ENCODE measurements at regions not wholly inside any gene's neighbourhood (a gene's known extent, or its start where the extent isn't known, plus 50 kb on each side); places are given as distances from the start of the nearest gene placed in this dataset.

- H3K27ac ChIP-seq = no peak overlapping the region
- TF ChIP-seq CTCF (conservative IDR thresholded peaks at IDR 0.05) (no peak), ZFX (IDR thresholded peaks at IDR 0.05) (no peak)
Measured at GRCh38 chr21:15138490-15138889, 73.7 kb upstream of the NRIP1 start.

GRCh38 chr21:15139898-15140297 is 75.1 kb upstream of the NRIP1 start:
- TF ChIP-seq ZFX (IDR thresholded peaks at IDR 0.05) (no peak), CTCF (conservative IDR thresholded peaks at IDR 0.05) (no peak)
- no peak overlapping the region for H3K27ac ChIP-seq

GRCh38 chr21:15140321-15141019 is 75.7 kb upstream of the NRIP1 start:
- TF ChIP-seq CTCF (conservative IDR thresholded peaks at IDR 0.05) (no peak), ZFX (IDR thresholded peaks at IDR 0.05) (no peak)
- no peak overlapping the region for H3K27ac ChIP-seq

- TF ChIP-seq ZFX (IDR thresholded peaks at IDR 0.05) (no peak), CTCF (conservative IDR thresholded peaks at IDR 0.05) (no peak)
- no peak overlapping the region for H3K27ac ChIP-seq
Measured at GRCh38 chr21:15141261-15141970, 76.6 kb upstream of the NRIP1 start.

- TF ChIP-seq ZFX (IDR thresholded peaks at IDR 0.05) = no peak
- no peak for TF ChIP-seq CTCF (conservative IDR thresholded peaks at IDR 0.05)
- no peak overlapping the region for H3K27ac ChIP-seq
Measured at GRCh38 chr21:15144026-15144425, 79.2 kb upstream of the NRIP1 start.

- H3K27ac ChIP-seq = no peak overlapping the region
- TF ChIP-seq ZFX (IDR thresholded peaks at IDR 0.05) (no peak), CTCF (conservative IDR thresholded peaks at IDR 0.05) (no peak)
Measured at GRCh38 chr21:15148437-15148836, 83.6 kb upstream of the NRIP1 start.

GRCh38 chr21:15149600-15150224 is 84.9 kb upstream of the NRIP1 start:
- TF ChIP-seq CTCF (conservative IDR thresholded peaks at IDR 0.05) (no peak), ZFX (IDR thresholded peaks at IDR 0.05) (no peak)
- H3K27ac ChIP-seq = no peak overlapping the region

Data from C4-2B (cell line).